ENCODE measurements at regions not wholly inside any gene's neighbourhood (a gene's known extent, or its start where the extent isn't known, plus 50 kb on each side); places are given as distances from the start of the nearest gene placed in this dataset.
"Not testable (repeated sequence)": the region's sequence is repeated elsewhere in the genome, so short reads cannot be mapped to it uniquely, and the experiment has no call there.

DNA sequence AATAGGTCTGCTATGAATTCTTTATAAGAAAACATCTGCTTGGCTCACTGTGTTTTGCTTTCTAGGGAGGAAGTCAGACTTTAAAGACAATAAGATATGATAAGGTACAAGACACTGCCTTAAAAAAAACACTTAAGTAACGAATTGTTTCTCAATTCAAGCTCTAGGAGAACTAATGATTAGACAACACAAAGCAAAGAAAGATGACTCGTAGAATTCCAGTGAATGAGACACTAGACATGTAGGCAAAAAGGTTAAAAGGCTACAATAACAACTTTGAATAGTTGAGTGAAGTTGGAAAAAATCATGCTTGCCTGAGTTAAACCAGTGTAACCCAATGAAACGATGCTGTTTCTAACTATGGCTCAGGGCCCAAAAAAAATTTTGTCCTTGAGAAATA lies 344.4 kb upstream of the ACTRT1 start:
- H3K36me3 ChIP-seq (replicated peaks; ENCODE audit: insufficient read depth, low read length): no peaks in the 10 kb centered on the region
- H4K20me1 ChIP-seq (ENCODE audit: insufficient read depth, low read length): no peaks in the 10 kb centered on the region
- no peak overlapping the region for H3K4me3 ChIP-seq (ENCODE audit: low read length)
- no peaks in the 10 kb centered on the region for H3K9me2 ChIP-seq (replicated peaks; ENCODE audit: insufficient read depth, low read length)
- DNase-seq: no peak
- H3K27me3 ChIP-seq (replicated peaks; ENCODE audit: insufficient read depth, low read length): no peaks in the 10 kb centered on the region
- no peak overlapping the region for H3K4me2 ChIP-seq (ENCODE audit: low read depth, low read length)
- no peaks in the 10 kb centered on the region for H3K79me2 ChIP-seq (ENCODE audit: low read length)
- H3F3A ChIP-seq (ENCODE audit: insufficient read depth, low read length): no peaks in the 10 kb centered on the region
- H3K9me3 ChIP-seq (replicated peaks; ENCODE audit: insufficient read depth, low read length): no peaks in the 10 kb centered on the region
- TF ChIP-seq, protein P1, sequence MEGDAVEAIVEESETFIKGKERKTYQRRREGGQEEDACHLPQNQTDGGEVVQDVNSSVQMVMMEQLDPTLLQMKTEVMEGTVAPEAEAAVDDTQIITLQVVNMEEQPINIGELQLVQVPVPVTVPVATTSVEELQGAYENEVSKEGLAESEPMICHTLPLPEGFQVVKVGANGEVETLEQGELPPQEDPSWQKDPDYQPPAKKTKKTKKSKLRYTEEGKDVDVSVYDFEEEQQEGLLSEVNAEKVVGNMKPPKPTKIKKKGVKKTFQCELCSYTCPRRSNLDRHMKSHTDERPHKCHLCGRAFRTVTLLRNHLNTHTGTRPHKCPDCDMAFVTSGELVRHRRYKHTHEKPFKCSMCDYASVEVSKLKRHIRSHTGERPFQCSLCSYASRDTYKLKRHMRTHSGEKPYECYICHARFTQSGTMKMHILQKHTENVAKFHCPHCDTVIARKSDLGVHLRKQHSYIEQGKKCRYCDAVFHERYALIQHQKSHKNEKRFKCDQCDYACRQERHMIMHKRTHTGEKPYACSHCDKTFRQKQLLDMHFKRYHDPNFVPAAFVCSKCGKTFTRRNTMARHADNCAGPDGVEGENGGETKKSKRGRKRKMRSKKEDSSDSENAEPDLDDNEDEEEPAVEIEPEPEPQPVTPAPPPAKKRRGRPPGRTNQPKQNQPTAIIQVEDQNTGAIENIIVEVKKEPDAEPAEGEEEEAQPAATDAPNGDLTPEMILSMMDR (IDR thresholded peaks at IDR 0.05; ENCODE audit: low read length): no peak
- TF ChIP-seq EZH2phosphoT487 (IDR thresholded peaks at IDR 0.05; ENCODE audit: low read length) (no peak), EZH2 (optimal IDR thresholded peaks at IDR 0.05; ENCODE audit: low read depth, low read length) (no peak)
- H3K4me1 ChIP-seq (ENCODE audit: low read length): no peaks in the 10 kb centered on the region
- no peak overlapping the region for H3K9ac ChIP-seq (ENCODE audit: low read length)
- no peak overlapping the region for H2AFZ ChIP-seq (ENCODE audit: low read length)
- no peak overlapping the region for H3K27ac ChIP-seq (ENCODE audit: low read length)

DNA sequence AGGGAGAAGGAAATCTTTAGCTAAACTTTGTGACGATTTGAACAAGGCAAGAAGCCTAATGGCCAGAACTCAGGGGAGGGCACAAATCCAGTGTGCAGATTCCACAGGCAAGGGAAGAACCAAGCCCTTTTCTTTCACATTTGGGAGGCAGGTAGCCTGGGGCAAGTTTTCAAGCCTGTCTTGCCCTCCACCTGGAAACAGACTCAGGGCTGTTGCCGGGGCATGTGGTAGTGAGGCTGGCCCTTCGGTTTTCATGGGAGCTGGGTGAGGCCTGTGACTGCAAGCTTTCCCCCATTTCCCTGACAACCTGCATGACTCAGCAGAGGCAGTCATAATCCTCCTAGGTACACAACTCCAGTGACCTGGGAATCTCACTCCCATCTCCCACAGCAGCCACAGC lies 331.6 kb upstream of the ACTRT1 start:
- not testable (repeated sequence) for H3K9ac ChIP-seq (ENCODE audit: low read length); H3K9me2 ChIP-seq (replicated peaks; ENCODE audit: insufficient read depth, low read length); H3K9me3 ChIP-seq (replicated peaks; ENCODE audit: insufficient read depth, low read length); H4K20me1 ChIP-seq (ENCODE audit: insufficient read depth, low read length); H3K27me3 ChIP-seq (replicated peaks; ENCODE audit: insufficient read depth, low read length); H3K4me1 ChIP-seq (ENCODE audit: low read length); H3K4me2 ChIP-seq (ENCODE audit: low read depth, low read length); H3K4me3 ChIP-seq (ENCODE audit: low read length); H3F3A ChIP-seq (ENCODE audit: insufficient read depth, low read length); H3K36me3 ChIP-seq (replicated peaks; ENCODE audit: insufficient read depth, low read length); H3K79me2 ChIP-seq (ENCODE audit: low read length); DNase-seq; H2AFZ ChIP-seq (ENCODE audit: low read length); H3K27ac ChIP-seq (ENCODE audit: low read length)

DNA sequence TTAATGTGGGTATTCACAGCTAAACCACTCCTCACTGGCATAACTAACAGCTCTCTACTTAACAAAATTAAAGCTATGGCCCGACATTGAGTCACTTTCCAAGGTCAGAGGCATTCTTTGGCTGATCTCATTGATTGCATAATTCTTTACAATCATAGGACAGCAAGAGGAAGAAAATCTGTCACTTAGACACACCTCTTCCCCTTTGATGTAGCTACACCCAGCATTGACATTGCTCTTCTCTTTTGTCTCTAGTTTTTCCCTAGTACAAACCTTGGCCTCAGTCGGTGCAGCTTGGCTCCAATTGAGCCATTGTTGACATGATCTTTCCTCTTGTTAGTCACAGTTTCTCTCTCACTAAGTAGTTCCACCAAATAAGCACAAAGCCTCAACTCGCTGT lies 313.3 kb upstream of the ACTRT1 start:
- H3F3A ChIP-seq (ENCODE audit: insufficient read depth, low read length): no peaks in the 10 kb centered on the region

DNA sequence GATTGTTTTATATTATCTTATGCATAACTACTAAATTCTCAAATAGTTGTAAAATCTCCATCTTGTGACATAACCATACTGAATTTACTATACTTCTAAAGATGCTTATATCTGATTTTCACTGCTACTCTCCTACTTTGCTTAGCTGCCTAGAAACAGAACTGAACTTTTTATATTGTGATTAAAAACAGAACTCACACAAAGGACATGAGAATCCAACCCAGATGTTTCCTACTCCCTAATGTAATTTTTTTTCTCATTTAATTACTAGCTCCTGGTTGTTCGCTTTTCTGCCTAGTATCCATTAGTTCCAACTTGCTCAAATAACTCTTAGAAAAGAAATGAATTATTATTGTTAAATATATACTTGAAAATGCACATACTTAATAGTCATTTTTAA lies 283.5 kb upstream of the ACTRT1 start:
- H3K36me3 ChIP-seq (replicated peaks; ENCODE audit: insufficient read depth, low read length): no peaks in the 10 kb centered on the region
- H3F3A ChIP-seq (ENCODE audit: insufficient read depth, low read length): no peaks in the 10 kb centered on the region
- TF ChIP-seq EZH2 (optimal IDR thresholded peaks at IDR 0.05; ENCODE audit: low read depth, low read length): no peak
- TF ChIP-seq, protein P1 (IDR thresholded peaks at IDR 0.05; ENCODE audit: low read length): no peak
- TF ChIP-seq EZH2phosphoT487 (IDR thresholded peaks at IDR 0.05; ENCODE audit: low read length): no peak
- H3K9me2 ChIP-seq (replicated peaks; ENCODE audit: insufficient read depth, low read length): no peaks in the 10 kb centered on the region
- H3K4me3 ChIP-seq (ENCODE audit: low read length): no peak overlapping the region
- H3K9me3 ChIP-seq (replicated peaks; ENCODE audit: insufficient read depth, low read length): no peaks in the 10 kb centered on the region
- DNase-seq: no peak
- H3K4me1 ChIP-seq (ENCODE audit: low read length): no peaks in the 10 kb centered on the region
- H3K4me2 ChIP-seq (ENCODE audit: low read depth, low read length): no peak overlapping the region
- no peak overlapping the region for H2AFZ ChIP-seq (ENCODE audit: low read length)
- H4K20me1 ChIP-seq (ENCODE audit: insufficient read depth, low read length): no peaks in the 10 kb centered on the region
- no peak overlapping the region for H3K9ac ChIP-seq (ENCODE audit: low read length)
- no peak overlapping the region for H3K27ac ChIP-seq (ENCODE audit: low read length)
- H3K27me3 ChIP-seq (replicated peaks; ENCODE audit: insufficient read depth, low read length): no peaks in the 10 kb centered on the region
- H3K79me2 ChIP-seq (ENCODE audit: low read length): no peaks in the 10 kb centered on the region

More for the DNA sequence above, 313.3 kb upstream of the ACTRT1 start:
- no peaks in the 10 kb centered on the region for H3K4me1 ChIP-seq (ENCODE audit: low read length)
- no peak overlapping the region for H3K4me3 ChIP-seq (ENCODE audit: low read length)
- no peaks in the 10 kb centered on the region for H3K36me3 ChIP-seq (replicated peaks; ENCODE audit: insufficient read depth, low read length)
- no peaks in the 10 kb centered on the region for H3K27me3 ChIP-seq (replicated peaks; ENCODE audit: insufficient read depth, low read length)
- no peak overlapping the region for H2AFZ ChIP-seq (ENCODE audit: low read length)
- no peak for DNase-seq
- no peaks in the 10 kb centered on the region for H3K79me2 ChIP-seq (ENCODE audit: low read length)
- H3K4me2 ChIP-seq (ENCODE audit: low read depth, low read length): no peak overlapping the region
- H4K20me1 ChIP-seq (ENCODE audit: insufficient read depth, low read length): no peaks in the 10 kb centered on the region
- no peaks in the 10 kb centered on the region for H3K9me2 ChIP-seq (replicated peaks; ENCODE audit: insufficient read depth, low read length)
- H3K27ac ChIP-seq (ENCODE audit: low read length): no peak overlapping the region
- TF ChIP-seq, protein P1 (IDR thresholded peaks at IDR 0.05; ENCODE audit: low read length): no peak
- TF ChIP-seq EZH2phosphoT487 (IDR thresholded peaks at IDR 0.05; ENCODE audit: low read length) (no peak), EZH2 (optimal IDR thresholded peaks at IDR 0.05; ENCODE audit: low read depth, low read length) (no peak)
- H3K9me3 ChIP-seq (replicated peaks; ENCODE audit: insufficient read depth, low read length): no peaks in the 10 kb centered on the region
- no peak overlapping the region for H3K9ac ChIP-seq (ENCODE audit: low read length)
